HCT116 (cell line): ENCODE measurements at regions not wholly inside any gene's neighbourhood (a gene's known extent, or its start where the extent isn't known, plus 50 kb on each side); places are given as distances from the start of the nearest gene placed in this dataset.

Experiments used
- ELF1 ChIP-seq: IDR thresholded peaks from 2 replicates; pipeline ENCODE4 v1.6.1; 2012; ENCODE audit warnings: low read depth, borderline replicate concordance
- EZH2 ChIP-seq: fragments of 200-600 bp; sonication (generic); IDR thresholded peaks from 2 replicates; pipeline ENCODE4 v1.6.1; 2017; ENCODE audit warnings: antibody characterized with exemption, mixed run types
- POLR2A ChIP-seq: IDR thresholded peaks from 2 replicates; pipeline ENCODE4 v1.7.0; 2011; ENCODE audit warnings: borderline replicate concordance; ENCODE audit not compliant: insufficient read depth, insufficient read length; ENCODE audit errors: extremely low read depth
- RAD21 ChIP-seq: IDR thresholded peaks from 2 replicates; pipeline ENCODE4 v1.6.1; 2012; ENCODE audit warnings: low read depth, mild to moderate bottlenecking
- SRF ChIP-seq: IDR thresholded peaks from 2 replicates; pipeline ENCODE4 v1.6.1; 2012; ENCODE audit warnings: low read depth
- YY1 ChIP-seq: IDR thresholded peaks from 2 replicates; pipeline ENCODE4 v1.6.1; 2011; ENCODE audit warnings: low read length, low read depth, moderate library complexity, mild to moderate bottlenecking; ENCODE audit not compliant: insufficient replicate concordance; ENCODE audit errors: extremely low read depth
- TF ChIP-seq, protein P1 (sequence below), 3 experiments: fragments of 200-600 bp in 1 of 3; sonication (generic) in 1 of 3; IDR thresholded peaks in 2 of 3; conservative IDR thresholded peaks in 1 of 3; 2 replicates each; pipeline ENCODE4 v1.5.1; 2012 to 2017; ENCODE audit warnings: low read depth in 2 of 3, low read length in 2 of 3, antibody characterized with exemption in 1 of 3, borderline replicate concordance in 1 of 3, control low read depth in 1 of 3, mild to moderate bottlenecking in 1 of 3, mixed read lengths in 1 of 3, mixed run types in 1 of 3, moderate library complexity in 1 of 3; ENCODE audit not compliant: insufficient read depth in 1 of 3
- TF ChIP-seq, protein P2 (sequence below): IDR thresholded peaks from 2 replicates; pipeline ENCODE4 v1.6.1; 2012

DNA sequence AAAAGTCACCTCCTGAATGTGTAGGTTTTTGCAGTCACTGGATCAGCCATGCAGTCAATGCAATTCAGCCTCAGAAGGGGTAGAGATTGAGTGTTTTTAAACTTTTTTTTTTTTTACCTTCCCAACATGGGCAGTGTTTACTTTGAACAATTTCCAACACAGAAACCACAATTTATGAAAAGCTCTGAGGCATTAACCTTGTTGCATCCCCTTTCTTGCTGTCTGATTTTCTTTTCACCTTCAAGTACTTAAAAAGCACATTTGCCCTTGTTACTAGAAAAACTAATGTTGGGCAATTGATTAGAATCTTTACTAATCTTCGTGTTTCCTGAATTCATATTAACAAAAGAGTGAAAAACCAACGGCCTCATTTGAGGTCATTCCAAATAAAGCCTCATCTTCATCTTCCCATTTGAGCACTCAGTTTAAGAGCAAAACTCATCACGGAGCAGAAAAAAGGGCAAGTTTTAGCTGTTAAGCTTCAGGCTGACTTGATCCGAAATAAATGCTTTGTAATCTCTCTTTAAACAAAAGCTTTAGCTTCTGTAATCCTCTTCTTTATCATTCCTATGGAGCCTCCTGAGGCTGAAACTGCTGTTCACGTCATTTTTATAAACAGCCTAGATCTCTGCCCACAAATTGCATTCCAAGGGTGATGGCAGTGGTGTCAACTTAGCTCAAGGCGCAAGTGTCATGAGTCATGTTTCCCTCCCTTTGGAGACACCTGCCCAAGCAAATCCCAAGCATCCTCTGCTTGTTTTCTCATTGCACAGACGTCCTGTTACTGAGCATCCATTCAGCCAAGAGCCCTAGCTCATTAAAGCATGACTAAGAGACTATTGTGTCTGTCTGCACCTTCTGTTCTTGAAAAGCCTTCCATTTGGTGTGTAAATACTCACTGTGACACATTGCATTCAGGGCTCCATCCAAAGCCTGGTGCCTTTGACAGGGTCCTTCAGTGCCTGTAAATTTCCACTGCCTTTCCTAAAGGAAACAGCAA, 107.7 kb downstream of the HNMT start:
- TF ChIP-seq POLR2A (no peak), RAD21 (no peak), EZH2 (no peak), YY1 (no peak), SRF (no peak), ELF1 (no peak)
- TF ChIP-seq, protein P1, sequence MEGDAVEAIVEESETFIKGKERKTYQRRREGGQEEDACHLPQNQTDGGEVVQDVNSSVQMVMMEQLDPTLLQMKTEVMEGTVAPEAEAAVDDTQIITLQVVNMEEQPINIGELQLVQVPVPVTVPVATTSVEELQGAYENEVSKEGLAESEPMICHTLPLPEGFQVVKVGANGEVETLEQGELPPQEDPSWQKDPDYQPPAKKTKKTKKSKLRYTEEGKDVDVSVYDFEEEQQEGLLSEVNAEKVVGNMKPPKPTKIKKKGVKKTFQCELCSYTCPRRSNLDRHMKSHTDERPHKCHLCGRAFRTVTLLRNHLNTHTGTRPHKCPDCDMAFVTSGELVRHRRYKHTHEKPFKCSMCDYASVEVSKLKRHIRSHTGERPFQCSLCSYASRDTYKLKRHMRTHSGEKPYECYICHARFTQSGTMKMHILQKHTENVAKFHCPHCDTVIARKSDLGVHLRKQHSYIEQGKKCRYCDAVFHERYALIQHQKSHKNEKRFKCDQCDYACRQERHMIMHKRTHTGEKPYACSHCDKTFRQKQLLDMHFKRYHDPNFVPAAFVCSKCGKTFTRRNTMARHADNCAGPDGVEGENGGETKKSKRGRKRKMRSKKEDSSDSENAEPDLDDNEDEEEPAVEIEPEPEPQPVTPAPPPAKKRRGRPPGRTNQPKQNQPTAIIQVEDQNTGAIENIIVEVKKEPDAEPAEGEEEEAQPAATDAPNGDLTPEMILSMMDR (IDR thresholded peaks at IDR 0.05 in 2 of 3, conservative IDR thresholded peaks at IDR 0.05 in 1 of 3; ENCODE audit: borderline replicate concordance in 1 of 3, insufficient read depth in 1 of 3, low read depth in 2 of 3, low read length in 2 of 3), result no peak
- TF ChIP-seq, protein P2, sequence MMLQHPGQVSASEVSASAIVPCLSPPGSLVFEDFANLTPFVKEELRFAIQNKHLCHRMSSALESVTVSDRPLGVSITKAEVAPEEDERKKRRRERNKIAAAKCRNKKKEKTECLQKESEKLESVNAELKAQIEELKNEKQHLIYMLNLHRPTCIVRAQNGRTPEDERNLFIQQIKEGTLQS, result no peak
